K562 (cell line): ENCODE measurements at regions not wholly inside any gene's neighbourhood (a gene's known extent, or its start where the extent isn't known, plus 50 kb on each side); places are given as distances from the start of the nearest gene placed in this dataset.

Source experiments
- ATAC-seq: fragments of 200-7000 bp; cut with Tn5 transposase; 3 replicates; pipeline ENCODE4 v1.9.1; 2020; ENCODE audit warnings: moderate library complexity
- BruUV-seq: library from RNA; stranded (reverse); fragments of 400-500 nt; replicated peaks from 2 replicates; lab custom pipeline; 2021; lab: Mats Ljungman, UMichigan
- CTCF ChIA-PET: fragments of 300-600 bp; formaldehyde crosslinking; extraction: SDS; loops from one replicate; lab custom pipeline; 2021; ENCODE audit warnings: low intra/inter-chr PET ratio; lab: Yijun Ruan, JAX
- POLR2A ChIA-PET: fragments of 300-600, 350-650 bp; sonication (Branson Sonifier 250); formaldehyde crosslinking; extraction: SDS; loops from one replicate; lab custom pipeline; 2021; ENCODE audit warnings: antibody characterized with exemption, inconsistent platforms; lab: Yijun Ruan, JAX
- DNase-seq, 4 experiments: peaks; one replicate each; pipeline versions ENCODE4 v3.0.0 to v3.0.0-alpha.2; 2011 to 2018; ENCODE audit warnings: low spot score in 3 of 4, mixed read lengths in 3 of 4; ENCODE audit errors: extremely low read depth in 1 of 4
- FAIRE-seq: peaks from 2 replicates; lab custom pipeline; 2011; peaks lifted over from hg19 to GRCh38; lab: Jason Lieb, UNC
- H2AFZ ChIP-seq: 2 replicates; pipeline ENCODE4 v1.6.0; 2011; ENCODE audit warnings: low read depth, low read length, control low read depth, inconsistent platforms
- H3K27ac ChIP-seq: fragments of 200-600 bp; 3 replicates; pipeline ENCODE4 v1.8.0; 2011; ENCODE audit warnings: low read depth, mild to moderate bottlenecking, control low read depth, inconsistent platforms, low read length, moderate library complexity, mixed read lengths; ENCODE audit errors: extremely low read depth
- H3K27me3 ChIP-seq, 2 experiments: fragments of 300-600 bp in 1 of 2; 2 replicates in 1 of 2; 3 replicates in 1 of 2; pipeline versions ENCODE4 v1.6.0 to v1.8.0; 2011; ENCODE audit warnings: inconsistent platforms in 2 of 2, low read length in 2 of 2, mild to moderate bottlenecking in 1 of 2, mixed read lengths in 1 of 2, moderate library complexity in 1 of 2; ENCODE audit not compliant: control insufficient read depth in 2 of 2, insufficient read depth in 2 of 2
- H3K36me3 ChIP-seq: fragments of 300-600 bp; 3 replicates; pipeline ENCODE4 v1.8.0; 2011; ENCODE audit warnings: mild to moderate bottlenecking, low read length, inconsistent platforms; ENCODE audit not compliant: control insufficient read depth, insufficient read depth
- H3K4me1 ChIP-seq, 2 experiments: fragments of 200-600 bp in 1 of 2; replicated peaks in 1 of 2; 2 replicates in 1 of 2; 3 replicates in 1 of 2; pipeline versions ENCODE4 v1.5.1 to v1.8.0; 2011; ENCODE audit warnings: inconsistent platforms in 2 of 2, low read length in 2 of 2, mild to moderate bottlenecking in 1 of 2, mixed read lengths in 1 of 2, moderate library complexity in 1 of 2; ENCODE audit not compliant: control insufficient read depth in 2 of 2, insufficient read depth in 2 of 2
- H3K4me2 ChIP-seq: 2 replicates; pipeline ENCODE4 v1.6.1; 2011; ENCODE audit warnings: low read length, control low read depth, inconsistent platforms, mixed read lengths; ENCODE audit not compliant: insufficient read depth
- H3K4me3 ChIP-seq: fragments of 200-600 bp; sonication (generic), shearing (Covaris generic); 2 replicates; pipeline ENCODE4 v1.5.1; 2016; ENCODE audit warnings: control low read depth, inconsistent platforms
- H3K79me2 ChIP-seq: fragments of 200-600 bp; 3 replicates; pipeline ENCODE4 v1.8.0; 2011; ENCODE audit warnings: low read length, inconsistent platforms; ENCODE audit not compliant: control insufficient read depth, insufficient read depth
- H3K9ac ChIP-seq, 2 experiments: 2 replicates each; pipeline versions ENCODE4 v1.6.0 to v1.6.1; 2011; ENCODE audit warnings: low read depth in 2 of 2, low read length in 2 of 2, control low read depth in 1 of 2, inconsistent platforms in 1 of 2, mild to moderate bottlenecking in 1 of 2, mixed read lengths in 1 of 2; ENCODE audit not compliant: insufficient read depth in 1 of 2
- H3K9me1 ChIP-seq: one replicate; pipeline ENCODE4 v1.6.0; 2011; ENCODE audit warnings: inconsistent platforms, mild to moderate bottlenecking, low read length, moderate library complexity; ENCODE audit not compliant: control insufficient read depth, insufficient read depth
- H3K9me3 ChIP-seq: replicated peaks from 2 replicates; pipeline ENCODE4 v1.5.1; 2011; ENCODE audit warnings: low read depth, low read length, inconsistent platforms; ENCODE audit not compliant: control insufficient read depth, insufficient read depth
- H4K20me1 ChIP-seq: replicated peaks from 2 replicates; pipeline ENCODE4 v1.6.1; 2011; ENCODE audit warnings: low read length, inconsistent platforms, mixed read lengths; ENCODE audit not compliant: control insufficient read depth, insufficient read depth
- E2F1 ChIP-seq: sonication (generic); formaldehyde crosslinking; IDR thresholded peaks from 2 replicates; pipeline ENCODE4 v1.8.1; 2023; ENCODE audit warnings: mild to moderate bottlenecking, missing genetic modification reagents, moderate library complexity
- GMEB1 ChIP-seq: fragments of 250-450 bp; sonication (Bioruptor Pico); IDR thresholded peaks from 2 replicates; pipeline ENCODE4 v1.4.0; 2020; ENCODE audit warnings: mild to moderate bottlenecking
- HNRNPUL1 ChIP-seq: fragments of 200-400 bp; formaldehyde crosslinking; IDR thresholded peaks from 2 replicates; pipeline ENCODE4 v1.6.1; 2017; ENCODE audit warnings: low read length
- MIER1 ChIP-seq: fragments of 450-650 bp; IDR thresholded peaks from 2 replicates; pipeline ENCODE4 v1.6.1; 2016; ENCODE audit warnings: antibody characterized with exemption, mild to moderate bottlenecking, low read depth
- NFE2 ChIP-seq: IDR thresholded peaks from 2 replicates; pipeline ENCODE4 v1.6.1; 2014; ENCODE audit warnings: antibody characterized with exemption, low read depth
- PKNOX1 ChIP-seq: fragments of 450-650 bp; IDR thresholded peaks from 2 replicates; pipeline ENCODE4 v1.6.1; 2016
- RBM15 ChIP-seq: fragments of 200-400 bp; formaldehyde crosslinking; IDR thresholded peaks from 2 replicates; pipeline ENCODE4 v1.6.1; 2018; ENCODE audit warnings: mild to moderate bottlenecking, low read length, moderate library complexity; ENCODE audit not compliant: insufficient read depth
- RNF219 ChIP-seq: fragments of 250-450 bp; sonication (Bioruptor Pico); IDR thresholded peaks from 2 replicates; pipeline ENCODE4 v1.5.0; 2022; ENCODE audit warnings: mild to moderate bottlenecking
- SMARCA5 ChIP-seq: fragments of 450-650 bp; IDR thresholded peaks from 2 replicates; pipeline ENCODE4 v1.6.1; 2016
- ZBTB26 ChIP-seq: fragments of 450-650 bp; formaldehyde crosslinking; IDR thresholded peaks from 2 replicates; pipeline ENCODE4 v1.4.0; 2022; ENCODE audit warnings: missing genetic modification characterization
- ZNF124 ChIP-seq: sonication (generic); formaldehyde crosslinking; IDR thresholded peaks from 2 replicates; pipeline ENCODE4 v1.8.1; 2022; ENCODE audit warnings: missing genetic modification reagents
- ZNF133 ChIP-seq: fragments of 250-450 bp; sonication (Bioruptor Pico); IDR thresholded peaks from 2 replicates; pipeline ENCODE4 v1.4.0; 2020; ENCODE audit warnings: mild to moderate bottlenecking
- ZNF277 ChIP-seq: fragments of 250-450 bp; sonication (Bioruptor Pico); IDR thresholded peaks from 2 replicates; pipeline ENCODE4 v1.8.0; 2022; ENCODE audit warnings: inconsistent platforms, mild to moderate bottlenecking, moderate library complexity, borderline replicate concordance
- ZNF311 ChIP-seq: fragments of 250-450 bp; sonication (Bioruptor Pico); IDR thresholded peaks from 2 replicates; pipeline ENCODE4 v1.4.0; 2020; ENCODE audit warnings: mild to moderate bottlenecking, moderate library complexity
- WGBS: fragments of 100-300 bp; shearing (Covaris generic); methylation state at CpG from one replicate; pipeline ENCODE4 v1.1.6; 2016; ENCODE audit warnings: low coverage, mixed read lengths; ENCODE audit not compliant: insufficient coverage; ENCODE audit errors: missing lambda C conversion rate; 5-methylcytosine and 5-hydroxymethylcytosine counted together
- in situ Hi-C: fragments of 300-500 bp; cut with MboI; formaldehyde crosslinking; loops from 4 replicates; pipeline ENCODE4 v1.15.0; 2018; ENCODE audit warnings: inconsistent platforms, mixed read lengths
- intact Hi-C: fragments of 100-400 bp; cut with micrococcal nuclease; formaldehyde crosslinking; loops from 2 replicates; pipeline ENCODE4 v1.14.2; 2022

- Histone ChIP-seq H3K27ac (no peak overlapping the region), H3K36me3 (no peaks in the 10 kb centered on the region), H3K79me2 (no peaks in the 10 kb centered on the region), H3K4me2 (no peak overlapping the region), H3K9me1 (no peaks in the 10 kb centered on the region), H3K4me1 (no peaks in the 10 kb centered on the region), H3K9me3 (no peaks in the 10 kb centered on the region), H3K27me3 (peaks cover 3 to 72% of the 10 kb centered on the region in 2 experiments; a peak in 3 of 5 replicates), H3K4me3 (no peak overlapping the region), H2AFZ (no peak overlapping the region), H3K9ac (no peak overlapping the region), H4K20me1 (no peaks in the 10 kb centered on the region)
- CTCF ChIA-PET, result no interaction called here
- TF ChIP-seq ZNF277 (CRISPR knock-in tag), result no peak
- TF ChIP-seq ZNF133 (CRISPR knock-in tag), result no peak
- TF ChIP-seq RBM15, result no peak
- no peak for TF ChIP-seq E2F1 (CRISPR knock-in tag)
- no peak for TF ChIP-seq MIER1
- TF ChIP-seq ZNF311 (CRISPR knock-in tag), result no peak
- TF ChIP-seq PKNOX1, result no peak
- no peak for TF ChIP-seq RNF219 (CRISPR knock-in tag)
- TF ChIP-seq GMEB1 (CRISPR knock-in tag), result no peak
- TF ChIP-seq SMARCA5, result no peak
- no peak for TF ChIP-seq NFE2
- TF ChIP-seq HNRNPUL1, result no peak
- no peak for TF ChIP-seq ZBTB26
- no peak for TF ChIP-seq ZNF124 (CRISPR knock-in tag)
- DNase-seq (no peak), ATAC-seq (no peak), FAIRE-seq (no peak)
- POLR2A ChIA-PET, result no interaction called here
- in situ Hi-C loops, result no loop called here
- intact Hi-C loops, result no loop called here
- whole genome bisulfite sequencing, result under 1% methylated on average over 16 of the region's 22 CpGs
- no TSS peak for BruUV-seq
Observed at GRCh38 chr13:112250788-112251445, 125.2 kb upstream of the SPACA7 start.
